Ishikawa (cell line): ENCODE measurements at regions not wholly inside any gene's neighbourhood (a gene's known extent, or its start where the extent isn't known, plus 50 kb on each side); places are given as distances from the start of the nearest gene placed in this dataset.

ENCODE experiments used
- CEBPB ChIP-seq: IDR thresholded peaks from 2 replicates; pipeline ENCODE4 v1.6.1; 2012
- CREB1 ChIP-seq: IDR thresholded peaks from 2 replicates; pipeline ENCODE4 v1.6.1; 2012; ENCODE audit warnings: low read depth
- EGR1 ChIP-seq: IDR thresholded peaks from 2 replicates; pipeline ENCODE4 v1.6.1; 2012
- EP300 ChIP-seq: IDR thresholded peaks from 2 replicates; pipeline ENCODE4 v1.6.1; 2012; ENCODE audit warnings: borderline replicate concordance
- FOXM1 ChIP-seq: IDR thresholded peaks from 2 replicates; pipeline ENCODE4 v1.6.1; 2012; ENCODE audit warnings: low read depth, borderline replicate concordance
- MAX ChIP-seq: IDR thresholded peaks from 2 replicates; pipeline ENCODE4 v1.6.1; 2012
- NFIC ChIP-seq: IDR thresholded peaks from 2 replicates; pipeline ENCODE4 v1.6.1; 2012
- RAD21 ChIP-seq: IDR thresholded peaks from 2 replicates; pipeline ENCODE4 v1.6.1; 2012; ENCODE audit warnings: low read depth
- REST ChIP-seq: IDR thresholded peaks from 2 replicates; pipeline ENCODE4 v1.6.1; 2012; ENCODE audit warnings: low read depth, mild to moderate bottlenecking
- TAF1 ChIP-seq: IDR thresholded peaks from 2 replicates; pipeline ENCODE4 v1.6.1; 2012; ENCODE audit warnings: low read depth, mild to moderate bottlenecking
- TCF12 ChIP-seq: IDR thresholded peaks from 2 replicates; pipeline ENCODE4 v1.6.1; 2012; ENCODE audit warnings: low read depth
- TEAD4 ChIP-seq: IDR thresholded peaks from 2 replicates; pipeline ENCODE4 v1.6.1; 2012
- USF1 ChIP-seq: IDR thresholded peaks from 2 replicates; pipeline ENCODE4 v1.6.1; 2012
- YY1 ChIP-seq: IDR thresholded peaks from 2 replicates; pipeline ENCODE4 v1.6.1; 2012; ENCODE audit warnings: low read depth
- ZBTB7A ChIP-seq: IDR thresholded peaks from 2 replicates; pipeline ENCODE4 v1.6.1; 2012; ENCODE audit warnings: low read depth

GRCh38 chr7:94161476-94161875 lies 157.3 kb upstream of the BET1 start:
- TF ChIP-seq USF1 (no peak), EP300 (no peak), ZBTB7A (no peak), EGR1 (no peak), NFIC (no peak), TEAD4 (no peak), MAX (no peak), TCF12 (no peak), TAF1 (no peak), REST (no peak), FOXM1 (no peak), YY1 (no peak), RAD21 (no peak), CEBPB (no peak), CREB1 (no peak)

GRCh38 chr7:94169682-94170081 lies 165.5 kb upstream of the BET1 start:
- TF ChIP-seq TAF1 (no peak), EGR1 (no peak), RAD21 (no peak), USF1 (no peak)

GRCh38 chr7:94170836-94171235 lies 166.7 kb upstream of the BET1 start:
- TF ChIP-seq MAX (no peak), EP300 (no peak), YY1 (no peak), TAF1 (no peak), TEAD4 (no peak), CEBPB (no peak), TCF12 (no peak), NFIC (no peak), EGR1 (no peak), USF1 (no peak), REST (no peak), RAD21 (no peak), FOXM1 (no peak), ZBTB7A (no peak), CREB1 (no peak)

- no peak for TF ChIP-seq CREB1
- no peak for TF ChIP-seq TAF1
- TF ChIP-seq CEBPB, result no peak
- TF ChIP-seq EGR1, result no peak
These were observed 169.3 kb upstream of the BET1 start for GRCh38 chr7:94173436-94173835.

GRCh38 chr7:94174375-94174774 lies 170.2 kb upstream of the BET1 start:
- TF ChIP-seq USF1 (no peak), CEBPB (no peak), CREB1 (no peak), REST (no peak), TEAD4 (no peak), EGR1 (no peak), YY1 (no peak), RAD21 (no peak), MAX (no peak), EP300 (no peak), FOXM1 (no peak), TAF1 (no peak), TCF12 (no peak), ZBTB7A (no peak), NFIC (no peak)
